Fibroblast of pulmonary artery (primary cell): ENCODE measurements at regions not wholly inside any gene's neighbourhood (a gene's known extent, or its start where the extent isn't known, plus 50 kb on each side); places are given as distances from the start of the nearest gene placed in this dataset.

ENCODE experiments used
- DNase-seq: peaks from one replicate; pipeline ENCODE4 v3.0.0-alpha.2; 2010; ENCODE audit warnings: low read depth
- H3K4me3 ChIP-seq: replicated peaks from 2 replicates; pipeline ENCODE4 v1.5.1; 2011; ENCODE audit warnings: low read depth, mild to moderate bottlenecking, control low read depth, low read length, moderate library complexity
- TF ChIP-seq, protein P1 (sequence below): IDR thresholded peaks from 2 replicates; pipeline ENCODE4 v1.5.1; 2011; ENCODE audit warnings: mild to moderate bottlenecking, control low read depth, low read length, inconsistent platforms; ENCODE audit errors: missing control alignments

- no peak for DNase-seq
- TF ChIP-seq, protein P1, sequence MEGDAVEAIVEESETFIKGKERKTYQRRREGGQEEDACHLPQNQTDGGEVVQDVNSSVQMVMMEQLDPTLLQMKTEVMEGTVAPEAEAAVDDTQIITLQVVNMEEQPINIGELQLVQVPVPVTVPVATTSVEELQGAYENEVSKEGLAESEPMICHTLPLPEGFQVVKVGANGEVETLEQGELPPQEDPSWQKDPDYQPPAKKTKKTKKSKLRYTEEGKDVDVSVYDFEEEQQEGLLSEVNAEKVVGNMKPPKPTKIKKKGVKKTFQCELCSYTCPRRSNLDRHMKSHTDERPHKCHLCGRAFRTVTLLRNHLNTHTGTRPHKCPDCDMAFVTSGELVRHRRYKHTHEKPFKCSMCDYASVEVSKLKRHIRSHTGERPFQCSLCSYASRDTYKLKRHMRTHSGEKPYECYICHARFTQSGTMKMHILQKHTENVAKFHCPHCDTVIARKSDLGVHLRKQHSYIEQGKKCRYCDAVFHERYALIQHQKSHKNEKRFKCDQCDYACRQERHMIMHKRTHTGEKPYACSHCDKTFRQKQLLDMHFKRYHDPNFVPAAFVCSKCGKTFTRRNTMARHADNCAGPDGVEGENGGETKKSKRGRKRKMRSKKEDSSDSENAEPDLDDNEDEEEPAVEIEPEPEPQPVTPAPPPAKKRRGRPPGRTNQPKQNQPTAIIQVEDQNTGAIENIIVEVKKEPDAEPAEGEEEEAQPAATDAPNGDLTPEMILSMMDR, result no peak
- H3K4me3 ChIP-seq, result no peak overlapping the region
Measured at GRCh38 chr9:99359336-99359735, 137.3 kb downstream of the SEC61B start.

DNA sequence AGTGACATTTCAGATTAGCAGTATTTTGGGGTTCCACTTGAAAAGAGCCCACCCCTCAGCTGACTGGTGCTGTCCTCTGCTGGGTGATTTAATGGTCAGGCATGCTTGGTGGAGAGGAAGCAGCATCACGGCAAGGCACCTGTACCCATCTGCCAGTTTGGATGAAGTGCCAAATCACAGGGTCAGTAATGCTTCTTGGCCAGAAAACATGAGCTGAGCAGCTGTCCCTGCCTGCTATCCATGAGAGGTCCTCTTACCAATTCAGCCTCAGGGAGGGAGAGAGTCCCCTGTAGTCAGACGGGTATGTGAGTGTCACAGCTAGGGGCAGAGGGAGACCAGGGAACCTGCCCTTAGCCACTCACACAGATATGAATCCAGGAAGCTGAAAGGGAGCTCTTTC lies 137.9 kb downstream of the SEC61B start:
- no peak overlapping the region for H3K4me3 ChIP-seq
- no peak for DNase-seq
- TF ChIP-seq, protein P1, result no peak

DNA sequence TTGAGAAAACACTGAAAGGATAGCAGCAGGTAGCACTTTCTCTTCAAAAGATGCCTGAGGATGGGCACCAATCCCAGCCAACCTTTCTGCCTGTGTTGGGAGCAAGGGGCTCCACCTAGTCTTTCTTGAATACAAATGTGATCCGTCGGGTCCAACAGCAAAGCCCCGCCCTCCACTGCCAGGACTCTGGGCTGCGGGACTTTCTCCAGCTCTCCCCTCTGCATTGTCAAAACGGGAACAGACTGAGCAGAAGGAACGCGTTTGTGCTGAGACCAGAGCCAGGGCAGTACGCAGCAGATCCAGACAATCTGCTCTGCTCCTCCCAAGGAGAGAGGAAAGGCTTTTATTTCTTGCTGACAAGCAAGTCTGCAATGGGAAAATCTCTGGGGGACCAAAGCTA lies 139.7 kb downstream of the SEC61B start:
- TF ChIP-seq, protein P1, result no peak
- DNase-seq, result no peak
- no peak overlapping the region for H3K4me3 ChIP-seq

- DNase-seq, result no peak
- H3K4me3 ChIP-seq, result no peak overlapping the region
- TF ChIP-seq, protein P1, result no peak
Measured at GRCh38 chr9:99362321-99362720, 140.2 kb downstream of the SEC61B start.

- no peak overlapping the region for H3K4me3 ChIP-seq
- TF ChIP-seq, protein P1, result no peak
- DNase-seq, result no peak
Measured at GRCh38 chr9:99363509-99363908, 141.4 kb downstream of the SEC61B start.

- TF ChIP-seq, protein P1, result no peak
- peak; percentile 33 for DNase-seq
- no peak overlapping the region for H3K4me3 ChIP-seq
Measured at GRCh38 chr9:99365233-99365980, 143.3 kb downstream of the SEC61B start.

DNA sequence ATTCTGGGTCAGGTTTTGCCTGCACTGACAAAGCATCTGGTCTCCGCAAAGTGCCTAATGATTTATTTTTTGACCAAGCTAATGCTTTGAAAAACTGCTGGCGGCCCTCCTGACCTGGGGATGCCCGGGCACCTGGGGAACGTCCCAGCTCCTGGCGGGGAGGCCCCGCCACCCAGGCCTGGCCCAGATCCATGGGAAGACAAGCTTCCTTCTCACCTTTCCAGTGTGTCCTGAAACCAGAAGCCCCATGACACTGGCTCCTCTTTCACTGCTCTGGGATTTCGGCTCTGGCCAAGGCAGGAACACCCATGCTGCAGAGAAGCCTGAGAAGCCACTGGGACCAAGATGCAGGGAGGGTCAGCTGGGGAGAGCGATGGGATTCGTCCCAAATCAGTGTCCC lies 144.1 kb downstream of the SEC61B start:
- no peak for DNase-seq
- H3K4me3 ChIP-seq, result no peak overlapping the region
- TF ChIP-seq, protein P1, result no peak
